B cell (primary cell): ENCODE measurements at regions not wholly inside any gene's neighbourhood (a gene's known extent, or its start where the extent isn't known, plus 50 kb on each side); places are given as distances from the start of the nearest gene placed in this dataset.

Experiments
- ATAC-seq: fragments of 200-7000 bp; cut with Tn5 transposase; one replicate; pipeline ENCODE4 v1.10.0; 2021; ENCODE audit warnings: low read depth, mild to moderate bottlenecking, moderate number of reproducible peaks, moderate library complexity
- CTCF ChIA-PET: fragments of 350-600 bp; sonication (Branson Sonifier 250); formaldehyde crosslinking; loops from one replicate; lab custom pipeline; 2021; ENCODE audit warnings: antibody characterized with exemption, inconsistent platforms; lab: Charles Lee
- POLR2A ChIA-PET: fragments of 350-600 bp; sonication (Branson Sonifier 250); formaldehyde crosslinking; loops from one replicate; lab custom pipeline; 2021; ENCODE audit warnings: antibody characterized with exemption; lab: Charles Lee
- DNase-seq: peaks from one replicate; pipeline ENCODE4 v3.0.0; 2013
- H2AFZ ChIP-seq: 2 replicates; pipeline ENCODE4 v1.6.1; 2012; ENCODE audit warnings: mild to moderate bottlenecking, low read depth, low read length; ENCODE audit not compliant: insufficient read depth, poor library complexity, severe bottlenecking
- H3K27ac ChIP-seq, 2 donors: 1 replicate in 1 of 2; 2 replicates in 1 of 2; pipeline ENCODE4 v1.5.1; 2012 to 2013; ENCODE audit warnings: low read length in 2 of 2, mild to moderate bottlenecking in 2 of 2, moderate library complexity in 1 of 2
- H3K27me3 ChIP-seq, 4 experiments: fragments of 200-600 bp in 1 of 4; sonication (generic) in 1 of 4; replicated peaks in 1 of 4; 1 replicate in 2 of 4; 2 replicates in 2 of 4; pipeline versions ENCODE4 v1.6.1 to v1.7.0; 2013 to 2016; ENCODE audit warnings: low read length in 3 of 4, mild to moderate bottlenecking in 2 of 4, mixed read lengths in 1 of 4, moderate library complexity in 1 of 4; ENCODE audit not compliant: insufficient read depth in 4 of 4, control insufficient read depth in 3 of 4; ENCODE audit errors: control extremely low read depth in 1 of 4
- H3K36me3 ChIP-seq, 2 experiments: replicated peaks in 1 of 2; 1 replicate in 1 of 2; 2 replicates in 1 of 2; pipeline versions ENCODE4 v1.6.1 to v1.7.1; 2013; ENCODE audit warnings: low read length in 1 of 2; ENCODE audit not compliant: insufficient read depth in 2 of 2, control insufficient read depth in 1 of 2; ENCODE audit errors: control extremely low read depth in 1 of 2, extremely low read depth in 1 of 2
- H3K4me1 ChIP-seq, 2 donors: fragments of 200-600 bp in 1 of 2; sonication (generic) in 1 of 2; 1 replicate in 1 of 2; 2 replicates in 1 of 2; pipeline versions ENCODE4 v1.5.1 to v1.6.1; 2013 to 2017; ENCODE audit warnings: low read length in 2 of 2; ENCODE audit not compliant: control insufficient read depth in 2 of 2, insufficient read depth in 2 of 2
- H3K4me2 ChIP-seq: replicated peaks from 2 replicates; pipeline ENCODE3; 2012; ENCODE audit warnings: mild to moderate bottlenecking, low read depth, low read length; ENCODE audit not compliant: poor library complexity, severe bottlenecking
- H3K4me3 ChIP-seq, 5 experiments: fragments of 200-600 bp in 1 of 5; sonication (generic) in 1 of 5; 1 replicate in 3 of 5; 2 replicates in 2 of 5; pipeline versions ENCODE4 v1.5.1 to v1.7.0; 2011 to 2016; ENCODE audit warnings: low read length in 4 of 5, mild to moderate bottlenecking in 4 of 5, low read depth in 2 of 5, control low read depth in 1 of 5, moderate library complexity in 1 of 5; ENCODE audit not compliant: insufficient read depth in 1 of 5; ENCODE audit errors: control extremely low read depth in 1 of 5, extremely low read depth in 1 of 5
- H3K79me2 ChIP-seq: fragments of 200-600 bp; sonication (generic); one replicate; pipeline ENCODE4 v1.6.0; 2016; ENCODE audit warnings: low read length; ENCODE audit not compliant: control insufficient read depth, insufficient read depth
- H3K9ac ChIP-seq: fragments of 200-600 bp; sonication (generic); 2 replicates; pipeline ENCODE4 v1.6.1; 2017; ENCODE audit warnings: mild to moderate bottlenecking, low read length, moderate library complexity
- H3K9me3 ChIP-seq, 3 donors: one replicate each; pipeline versions ENCODE4 v1.6.1 to v1.7.1; 2013; ENCODE audit warnings: low read length in 2 of 3; ENCODE audit not compliant: control insufficient read depth in 2 of 3, insufficient read depth in 1 of 3; ENCODE audit errors: control extremely low read depth in 1 of 3
- H4K20me1 ChIP-seq: 2 replicates; pipeline ENCODE4 v1.6.0; 2012; ENCODE audit warnings: mild to moderate bottlenecking, low read length; ENCODE audit not compliant: insufficient read depth, control insufficient read depth, poor library complexity, severe bottlenecking
- H3K27ac Mint-ChIP-seq: one replicate; pipeline ENCODE4 v1.8.0; 2021; ENCODE audit warnings: mixed read lengths
- H3K27me3 Mint-ChIP-seq: one replicate; pipeline ENCODE4 v1.8.0; 2021; ENCODE audit warnings: mixed read lengths
- H3K4me1 Mint-ChIP-seq: one replicate; pipeline ENCODE4 v1.8.0; 2021; ENCODE audit warnings: mixed read lengths
- H3K4me3 Mint-ChIP-seq: one replicate; pipeline ENCODE4 v1.8.0; 2021; ENCODE audit warnings: mixed read lengths
- H3K9me3 Mint-ChIP-seq: one replicate; pipeline ENCODE4 v1.8.0; 2022; ENCODE audit warnings: mixed read lengths; ENCODE audit not compliant: insufficient read depth
- EZH2 ChIP-seq: IDR thresholded peaks from 2 replicates; pipeline ENCODE4 v1.6.1; 2012; ENCODE audit warnings: borderline replicate concordance, low read depth, mild to moderate bottlenecking, moderate library complexity, low read length; ENCODE audit not compliant: insufficient read depth, poor library complexity, severe bottlenecking
- WGBS: methylation state at CpG from one replicate; pipeline ENCODE4 v1.1.5; 2013; ENCODE audit warnings: missing lambda C conversion rate; ENCODE audit not compliant: insufficient coverage; 5-methylcytosine and 5-hydroxymethylcytosine counted together
- intact Hi-C: fragments of 100-400 bp; cut with micrococcal nuclease; formaldehyde crosslinking; loops from one replicate; pipeline ENCODE4 v1.10.0; 2022
- TF ChIP-seq, protein P1 (sequence below): fragments of 200-600 bp; IDR thresholded peaks from one replicate; pipeline ENCODE4 v1.8.0; 2022; ENCODE audit warnings: antibody characterized with exemption, mild to moderate bottlenecking

GRCh38 chr2:108169982-108170625 lies 69.7 kb upstream of the SULT1C3 start:
- Mint-ChIP-seq H3K9me3 (no peaks in the 10 kb centered on the region), H3K27ac (no peak overlapping the region), H3K4me1 (no peaks in the 10 kb centered on the region), H3K4me3 (no peak overlapping the region), H3K27me3 (peaks cover 14% of the 10 kb centered on the region)
- ChIA-PET POLR2A (no interaction called here), CTCF (interaction anchor here (0.7 to 0.8 kb wide), 2 partner anchors 14 to 24 kb away, joined by 3 read pairs; no protein-coding TSS in a partner anchor)
- Histone ChIP-seq H3K27me3 (peaks cover 0 to 3% (median 0%) of the 10 kb centered on the region in 4 experiments), H3K9ac (no peak overlapping the region), H3K79me2 (no peaks in the 10 kb centered on the region), H3K4me3 (no peak overlapping the region), H3K4me2 (no peak overlapping the region), H4K20me1 (no peaks in the 10 kb centered on the region), H3K9me3 (no peaks in the 10 kb centered on the region), H3K36me3 (no peaks in the 10 kb centered on the region), H2AFZ (no peak overlapping the region), H3K27ac (no peak overlapping the region), H3K4me1 (no peaks in the 10 kb centered on the region)
- DNase-seq, result no peak
- no CpG with 5 or more reads among the region's 3 CpGs for WGBS
- intact Hi-C loops, result no loop called here
- no peak for TF ChIP-seq EZH2
- TF ChIP-seq, protein P1, sequence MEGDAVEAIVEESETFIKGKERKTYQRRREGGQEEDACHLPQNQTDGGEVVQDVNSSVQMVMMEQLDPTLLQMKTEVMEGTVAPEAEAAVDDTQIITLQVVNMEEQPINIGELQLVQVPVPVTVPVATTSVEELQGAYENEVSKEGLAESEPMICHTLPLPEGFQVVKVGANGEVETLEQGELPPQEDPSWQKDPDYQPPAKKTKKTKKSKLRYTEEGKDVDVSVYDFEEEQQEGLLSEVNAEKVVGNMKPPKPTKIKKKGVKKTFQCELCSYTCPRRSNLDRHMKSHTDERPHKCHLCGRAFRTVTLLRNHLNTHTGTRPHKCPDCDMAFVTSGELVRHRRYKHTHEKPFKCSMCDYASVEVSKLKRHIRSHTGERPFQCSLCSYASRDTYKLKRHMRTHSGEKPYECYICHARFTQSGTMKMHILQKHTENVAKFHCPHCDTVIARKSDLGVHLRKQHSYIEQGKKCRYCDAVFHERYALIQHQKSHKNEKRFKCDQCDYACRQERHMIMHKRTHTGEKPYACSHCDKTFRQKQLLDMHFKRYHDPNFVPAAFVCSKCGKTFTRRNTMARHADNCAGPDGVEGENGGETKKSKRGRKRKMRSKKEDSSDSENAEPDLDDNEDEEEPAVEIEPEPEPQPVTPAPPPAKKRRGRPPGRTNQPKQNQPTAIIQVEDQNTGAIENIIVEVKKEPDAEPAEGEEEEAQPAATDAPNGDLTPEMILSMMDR, result peak; percentile 44
- ATAC-seq, result no peak

GRCh38 chr2:108171657-108172056 lies 68.1 kb upstream of the SULT1C3 start:
- Histone ChIP-seq H3K27me3 (no peaks in the 10 kb centered on the region), H3K4me3 (no peak overlapping the region), H3K4me2 (no peak overlapping the region), H3K9me3 (no peaks in the 10 kb centered on the region), H3K9ac (no peak overlapping the region), H3K27ac (no peak overlapping the region), H3K4me1 (no peaks in the 10 kb centered on the region), H4K20me1 (no peaks in the 10 kb centered on the region), H3K79me2 (no peaks in the 10 kb centered on the region), H3K36me3 (no peaks in the 10 kb centered on the region), H2AFZ (no peak overlapping the region)
- DNase-seq (no peak), ATAC-seq (no peak)
- Mint-ChIP-seq H3K9me3 (no peaks in the 10 kb centered on the region), H3K27me3 (peaks cover 14% of the 10 kb centered on the region), H3K27ac (no peak overlapping the region), H3K4me3 (no peak overlapping the region), H3K4me1 (no peaks in the 10 kb centered on the region)
- WGBS, result no CpG with 5 or more reads among the region's 3 CpGs
- no peak for TF ChIP-seq EZH2
- TF ChIP-seq, protein P1, result no peak
- ChIA-PET CTCF (no interaction called here), POLR2A (no interaction called here)
- intact Hi-C loops, result no loop called here
